ENCODE measurements at regions not wholly inside any gene's neighbourhood (a gene's known extent, or its start where the extent isn't known, plus 50 kb on each side); places are given as distances from the start of the nearest gene placed in this dataset.

DNA sequence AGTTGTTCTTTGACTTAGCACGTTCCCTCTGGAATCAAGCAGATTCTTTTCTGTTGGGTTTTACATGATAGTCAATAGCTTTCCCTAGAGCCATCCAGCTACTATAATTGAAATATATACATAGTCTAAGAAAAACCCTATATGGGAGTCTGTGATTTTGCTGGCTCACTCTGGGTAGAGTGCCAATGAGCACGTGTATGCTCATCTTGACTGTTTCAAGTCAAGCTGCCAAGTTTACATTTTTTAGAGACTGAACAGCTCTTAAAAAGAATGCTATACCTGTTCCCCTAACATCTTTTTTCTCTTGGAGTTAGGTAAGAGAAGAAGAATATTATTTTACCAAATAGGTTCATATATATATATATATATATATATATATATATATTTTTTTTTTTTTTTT is 182.8 kb upstream of the NRIP1 start:
- DNase-seq = no peak

DNA sequence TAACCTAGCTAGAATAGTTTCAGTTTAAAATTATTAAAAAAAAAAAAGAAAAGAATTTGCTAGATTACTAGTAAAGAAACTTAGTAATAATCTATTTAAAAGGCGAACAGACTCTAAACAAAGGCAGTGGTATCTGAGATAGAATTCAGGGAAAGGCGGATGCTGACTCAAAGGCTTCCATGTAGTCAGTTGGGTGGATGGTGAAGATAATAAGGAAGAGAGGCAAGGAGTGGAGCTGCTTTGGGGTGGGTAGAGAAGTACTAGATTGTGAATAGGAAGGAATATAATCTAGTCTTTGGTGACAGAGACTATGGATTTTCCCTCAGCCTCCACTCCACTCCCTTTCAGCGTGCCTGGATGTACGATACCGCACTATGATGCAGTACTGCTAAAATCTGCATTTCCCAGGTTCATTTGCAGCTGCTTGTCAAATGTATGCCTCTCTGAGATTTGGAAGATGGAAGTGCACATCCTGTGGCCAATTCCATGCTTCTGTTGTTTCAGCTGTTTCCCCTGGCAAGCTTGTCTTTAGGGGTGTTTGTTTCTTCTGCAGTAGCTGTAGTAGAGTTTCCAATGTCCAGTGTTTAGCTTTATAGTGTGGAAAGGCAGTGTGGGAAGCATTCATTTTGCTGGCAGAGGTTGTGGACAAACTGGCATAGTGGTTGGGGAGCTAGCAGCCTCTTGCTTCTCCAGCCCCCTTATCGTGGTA is 184.6 kb upstream of the NRIP1 start:
- no peak for DNase-seq

DNA sequence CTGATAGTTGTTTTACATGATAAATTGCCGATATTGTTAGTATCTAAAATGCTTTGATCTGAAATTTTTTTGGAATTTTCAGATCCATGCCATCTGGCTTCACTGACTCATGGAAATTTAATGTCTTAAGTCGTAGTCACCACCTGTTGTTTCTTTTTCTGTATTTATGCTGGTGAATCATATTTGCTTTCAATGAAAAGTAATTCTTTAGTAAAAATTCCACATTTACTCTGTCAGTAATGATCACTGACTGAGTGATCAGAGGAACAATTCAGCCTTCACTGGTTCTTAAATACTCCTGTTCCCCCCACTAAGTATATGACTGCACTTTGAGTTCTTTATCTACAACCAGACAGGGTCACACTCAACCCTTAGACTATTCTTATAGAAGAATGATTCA is 185.6 kb upstream of the NRIP1 start:
- DNase-seq = no peak

DNA sequence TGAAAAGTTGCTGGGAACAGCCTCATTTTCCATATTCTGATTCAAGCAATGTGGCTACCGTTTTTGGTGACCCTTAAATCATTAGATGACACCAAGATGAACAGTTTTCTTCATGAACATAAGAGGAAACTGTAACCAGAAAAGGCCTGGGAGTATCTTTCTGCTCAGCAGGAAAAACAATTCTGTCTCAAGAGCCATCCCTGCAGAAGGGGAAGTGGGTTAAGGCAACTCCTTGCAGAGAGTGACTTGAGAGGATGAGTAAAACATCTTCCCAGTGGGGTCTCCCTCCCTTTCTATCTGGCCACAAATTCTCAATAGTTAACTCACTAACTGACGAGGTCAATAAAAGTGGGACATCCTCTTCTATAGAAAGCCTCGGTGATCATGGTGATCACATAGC is 187.6 kb upstream of the NRIP1 start:
- DNase-seq = no peak

DNA sequence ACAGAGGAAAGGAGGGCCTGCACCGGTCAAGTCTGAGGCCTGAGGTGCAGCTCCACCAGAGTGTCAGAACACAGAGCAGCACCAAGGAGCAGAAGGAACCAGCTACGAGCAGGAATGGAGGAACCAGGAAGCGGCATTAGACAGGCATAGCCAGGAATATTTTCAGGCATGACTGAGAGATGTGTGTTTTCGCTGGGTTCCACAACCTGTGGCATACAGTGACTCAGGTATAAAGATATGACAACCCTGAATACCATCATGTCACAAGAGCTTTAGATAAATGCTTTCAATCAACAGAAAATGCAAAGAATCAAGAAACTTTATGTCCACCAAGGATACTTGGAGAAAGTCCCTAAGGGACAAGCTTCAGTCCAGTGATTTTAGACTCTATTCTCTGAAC is 189.3 kb upstream of the NRIP1 start:
- no peak for DNase-seq

DNA sequence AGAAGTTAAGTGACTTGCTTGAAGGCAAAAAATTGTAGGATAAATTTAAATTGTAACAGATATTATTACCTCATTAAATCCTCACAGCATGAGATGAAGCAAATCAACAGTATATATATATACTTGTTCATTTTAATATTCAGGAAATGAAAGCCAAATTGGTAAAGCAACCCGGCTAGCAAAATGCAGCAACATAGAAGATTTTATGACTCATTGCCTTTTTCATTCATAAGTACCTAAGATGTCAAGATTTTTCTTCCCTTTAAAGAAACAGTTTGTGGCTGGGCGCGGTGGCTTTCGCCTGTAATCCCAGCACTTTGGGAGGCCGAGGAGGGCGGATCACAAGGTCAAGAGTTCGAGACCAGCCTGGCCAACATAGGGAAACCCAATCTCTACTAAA is 190.5 kb upstream of the NRIP1 start:
- no peak for DNase-seq

DNA sequence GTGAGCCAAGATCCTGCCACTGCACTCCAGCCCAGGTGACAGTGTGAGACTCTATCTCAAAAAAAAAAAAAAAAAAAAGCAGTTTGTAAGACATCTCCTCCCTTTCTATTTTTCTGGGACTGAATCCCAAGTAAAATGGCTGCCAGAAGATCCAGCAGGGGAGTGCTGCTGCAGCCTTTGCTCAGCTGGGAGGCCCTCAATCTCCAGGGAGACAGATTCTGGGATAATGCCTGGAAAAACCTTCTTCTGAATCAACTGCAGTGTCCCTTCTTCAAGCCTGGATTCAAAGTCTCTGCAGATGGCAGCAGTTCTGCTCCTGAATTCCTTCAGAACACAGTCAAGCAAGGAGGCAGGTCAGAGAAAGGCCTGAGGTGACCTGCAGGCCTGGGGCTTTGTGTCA is 191.0 kb upstream of the NRIP1 start:
- no peak for DNase-seq

DNA sequence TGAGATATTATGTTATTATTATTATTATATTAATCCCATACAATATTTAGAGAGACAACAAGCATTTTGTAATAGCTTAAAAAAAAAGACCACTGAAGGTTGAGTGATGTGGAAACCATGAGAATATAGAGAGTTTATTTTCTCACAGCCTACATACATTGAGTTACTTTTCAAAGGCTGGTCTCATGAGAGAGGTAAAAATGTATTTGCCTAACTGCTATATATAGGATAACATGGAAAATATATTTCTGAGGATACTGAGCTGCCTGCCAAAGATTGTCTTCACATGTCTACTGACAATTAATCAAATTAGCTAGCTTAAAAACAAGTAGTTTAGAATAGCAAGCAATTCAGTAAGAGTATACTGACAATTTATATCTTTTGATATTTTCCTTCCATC is 192.2 kb upstream of the NRIP1 start:
- DNase-seq = no peak

DNA sequence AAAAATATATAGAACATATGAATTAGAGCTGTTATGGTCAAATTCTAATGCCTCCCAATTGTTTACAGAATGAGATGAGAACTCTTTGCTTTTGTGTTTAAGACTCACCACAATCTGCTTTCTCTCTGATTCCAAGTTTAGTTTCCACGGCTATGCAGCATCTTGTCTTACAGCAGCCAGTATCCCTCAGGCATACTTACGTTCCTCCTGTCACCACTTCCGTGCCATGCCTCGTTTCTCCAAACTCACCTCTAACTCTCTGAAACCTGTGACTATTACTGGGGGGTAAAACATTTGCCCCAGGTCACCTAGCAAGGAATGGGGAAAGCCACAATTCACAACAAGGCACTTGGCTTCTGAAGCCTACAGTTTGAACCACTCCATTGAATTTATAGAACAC is 192.8 kb upstream of the NRIP1 start:
- no peak for DNase-seq

DNA sequence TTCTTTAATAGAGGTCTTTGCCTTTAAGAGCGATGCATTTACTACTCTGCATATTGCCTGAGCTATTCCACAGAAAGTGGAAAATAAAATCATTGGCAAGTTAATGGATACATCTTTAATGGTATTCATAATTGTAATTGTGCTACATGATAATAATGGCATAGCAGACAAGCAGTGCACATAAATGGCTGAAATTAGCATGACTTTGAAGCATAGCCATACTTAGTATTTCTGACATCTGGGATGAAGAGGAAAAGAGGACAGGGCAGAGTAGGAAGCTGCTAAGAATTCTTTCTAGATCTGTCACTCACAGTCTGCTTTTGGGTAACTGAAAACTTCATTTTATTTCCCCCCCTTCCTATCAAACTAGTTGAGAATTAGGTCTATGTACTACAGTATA is 195.0 kb upstream of the NRIP1 start:
- DNase-seq = no peak

DNA sequence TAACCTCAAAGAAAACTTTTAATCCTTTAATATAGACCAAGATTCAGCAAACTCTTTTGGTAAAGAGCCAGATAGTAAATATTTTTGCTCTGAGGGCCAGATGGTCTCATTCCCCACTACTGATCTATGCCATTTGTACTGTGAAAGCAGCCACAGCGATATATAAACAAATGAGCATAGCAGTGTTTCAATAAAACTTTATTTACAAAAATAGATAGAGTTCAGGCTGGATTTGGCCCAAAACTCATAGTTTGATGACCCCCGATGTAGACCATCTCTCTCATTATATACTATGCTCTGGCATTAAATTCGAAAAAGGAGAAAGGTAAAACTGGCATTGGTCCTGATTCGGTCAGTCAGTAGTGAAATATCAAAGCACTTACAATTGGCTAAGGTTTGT is 195.8 kb upstream of the NRIP1 start:
- no peak for DNase-seq

DNA sequence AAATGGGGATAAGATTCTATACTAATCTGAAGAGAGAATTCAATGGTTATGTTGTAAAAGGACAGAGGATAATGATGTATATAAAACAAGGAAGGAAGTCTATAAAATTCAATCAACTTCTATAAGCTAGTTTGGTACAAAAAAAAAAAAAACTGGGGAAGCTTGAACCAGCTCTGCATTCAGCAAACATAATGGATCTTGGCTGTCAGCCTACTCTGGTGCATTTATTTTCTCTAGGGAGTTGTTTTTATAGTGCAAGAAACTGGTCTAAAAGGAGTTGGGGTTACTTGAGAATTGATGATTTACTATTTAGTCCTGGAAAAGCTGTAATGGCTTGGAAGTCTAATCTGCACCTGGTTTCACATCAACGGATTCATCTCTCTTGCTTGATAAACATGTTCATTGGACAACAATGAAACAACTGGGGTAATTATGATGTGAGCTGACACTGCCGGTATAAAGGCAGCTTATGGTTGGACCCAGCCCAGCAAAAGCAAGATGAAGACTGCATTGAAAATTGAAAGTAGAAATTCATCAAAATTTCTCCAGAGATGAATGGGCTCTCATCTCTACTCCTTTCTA is 199.4 kb upstream of the NRIP1 start:
- no peak for DNase-seq

DNA sequence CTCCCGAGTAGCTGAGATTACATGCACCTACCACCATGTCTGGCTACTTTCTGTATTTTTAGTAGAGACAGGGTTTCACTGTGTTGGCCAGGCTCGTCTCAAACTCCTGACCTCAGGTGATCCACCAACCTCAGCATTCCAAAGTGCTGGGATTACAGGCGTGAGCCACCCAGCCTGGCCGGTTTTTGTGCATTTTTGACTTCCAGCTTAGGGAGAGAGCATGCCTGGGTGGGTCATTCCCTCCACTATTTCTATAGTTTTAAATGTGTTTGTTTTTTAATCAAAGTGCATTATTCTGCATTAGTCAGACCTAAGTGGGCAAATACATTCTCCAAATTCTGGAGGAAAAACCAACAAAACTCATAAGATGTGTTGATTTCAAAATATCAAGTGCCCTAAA is 207.4 kb upstream of the NRIP1 start:
- DNase-seq = no peak

DNA sequence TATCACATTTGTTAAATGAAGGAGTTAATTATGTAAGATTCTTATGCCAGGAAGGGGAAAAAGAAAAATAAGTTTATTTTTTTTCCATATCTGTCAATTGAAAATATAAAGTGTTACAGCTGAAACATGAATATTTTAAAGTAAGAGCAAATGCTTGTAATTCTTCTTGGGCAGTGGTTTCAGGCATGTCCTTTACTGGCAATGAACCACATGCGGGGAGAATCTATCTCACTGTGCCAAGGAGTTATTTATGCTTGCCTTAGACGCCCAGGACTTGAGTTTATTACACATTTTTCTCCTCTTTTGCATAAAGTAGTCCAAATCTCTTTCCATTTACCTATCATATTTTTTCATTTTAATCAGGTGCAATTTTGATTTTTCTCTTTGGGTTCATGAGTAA is 207.8 kb upstream of the NRIP1 start:
- DNase-seq = no peak

DNA sequence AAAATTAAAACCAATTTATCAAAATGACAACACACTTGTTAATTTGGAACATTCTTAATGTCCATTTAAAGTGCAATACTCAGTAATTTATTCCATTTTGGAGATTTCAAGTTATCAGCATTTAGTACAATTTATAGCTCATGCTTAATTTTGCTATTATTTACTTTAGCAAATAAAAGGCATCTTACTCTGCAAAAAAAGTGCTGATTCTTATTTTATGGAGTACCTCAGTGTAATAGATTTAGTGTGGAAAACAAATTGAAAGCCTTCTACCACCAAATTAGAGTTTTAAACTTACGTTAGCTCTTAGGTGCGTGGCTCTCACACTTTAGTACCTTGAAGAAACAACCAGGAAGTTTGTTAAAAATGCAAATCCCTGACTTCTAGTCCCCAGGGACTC is 208.4 kb upstream of the NRIP1 start:
- no peak for DNase-seq

DNA sequence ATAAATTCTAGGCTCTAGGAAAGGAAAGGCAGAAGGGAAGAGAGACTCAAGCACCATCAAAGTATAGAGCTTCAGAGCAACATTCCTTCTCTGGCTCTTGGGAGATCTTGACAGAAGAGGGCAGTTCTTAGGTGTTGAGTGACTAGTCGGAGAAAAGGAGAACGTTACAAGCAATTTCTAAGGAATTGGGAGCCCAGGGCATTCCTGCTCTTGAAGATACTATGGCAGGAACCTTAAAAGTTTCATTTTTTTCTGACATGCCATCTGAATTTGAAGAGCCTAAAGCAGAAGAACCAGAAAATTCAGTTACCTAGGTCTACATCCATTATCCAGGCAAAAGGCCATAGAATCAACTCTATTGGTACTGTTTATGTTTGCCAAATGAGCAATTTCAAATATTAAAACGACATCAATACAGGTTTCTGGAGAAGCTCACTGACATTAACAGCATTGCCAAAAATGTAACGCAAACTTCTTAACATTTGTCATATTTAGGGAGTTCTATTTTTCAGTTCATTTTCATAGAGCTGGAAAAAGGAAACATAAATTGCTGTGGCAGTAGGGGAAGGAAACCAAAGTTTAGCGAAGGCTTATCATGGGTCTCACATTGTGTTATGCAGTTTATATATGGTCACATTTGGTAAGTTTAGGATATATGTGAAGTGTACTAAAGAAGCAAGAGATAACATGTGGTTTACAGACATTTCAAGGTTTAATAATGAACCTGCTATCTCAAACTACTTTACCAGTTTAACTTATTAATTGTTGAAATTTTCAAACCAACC is 210.1 kb upstream of the NRIP1 start:
- DNase-seq = no peak

DNA sequence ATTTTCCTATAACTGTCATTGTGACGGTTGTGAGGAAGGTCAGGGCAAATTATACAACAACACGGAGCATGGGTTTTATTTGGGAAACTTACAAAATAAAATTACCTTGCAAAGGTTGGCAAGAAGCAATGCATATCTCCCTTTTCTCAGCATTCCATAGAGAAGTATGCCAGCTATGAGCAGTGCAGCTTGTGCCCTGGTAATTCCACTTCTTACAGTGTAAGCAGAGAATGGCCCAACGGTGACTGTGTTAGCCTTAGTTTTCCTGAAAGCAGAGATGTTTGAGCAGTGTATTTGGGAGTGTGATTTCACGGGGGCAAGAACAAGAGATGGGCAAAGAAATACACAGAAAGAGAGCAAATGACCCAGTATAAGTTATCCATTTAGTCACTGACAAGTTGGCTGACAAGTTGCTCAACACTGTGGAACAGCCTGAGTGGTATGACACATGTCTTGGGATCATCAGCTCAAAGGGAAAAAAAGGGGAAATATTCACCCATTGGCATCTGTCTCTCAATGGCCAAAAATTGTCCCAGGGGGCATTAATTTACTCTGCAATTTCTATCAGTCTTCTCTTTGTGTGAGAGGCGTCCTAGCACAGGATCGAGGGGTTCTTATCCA is 210.9 kb upstream of the NRIP1 start:
- no peak for DNase-seq

DNA sequence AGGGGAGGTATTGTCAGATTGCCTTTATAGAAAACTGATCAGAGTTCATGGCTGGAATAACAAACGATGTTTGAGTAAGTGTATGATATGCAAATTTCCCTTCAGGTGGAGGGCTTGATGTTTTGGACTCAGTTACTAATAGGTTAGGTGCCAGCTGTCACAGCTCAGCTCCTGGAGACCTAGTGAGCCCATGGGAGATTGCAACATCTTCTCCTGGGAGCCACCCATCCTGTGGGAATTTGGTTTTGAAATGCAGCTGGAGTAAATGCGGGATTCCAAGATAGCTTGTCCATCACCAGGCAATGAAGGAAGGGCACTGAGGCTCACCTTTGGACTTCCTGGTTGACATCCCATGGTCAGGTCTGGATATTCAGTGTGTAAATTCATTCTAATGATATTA is 211.4 kb upstream of the NRIP1 start:
- DNase-seq = no peak

DNA sequence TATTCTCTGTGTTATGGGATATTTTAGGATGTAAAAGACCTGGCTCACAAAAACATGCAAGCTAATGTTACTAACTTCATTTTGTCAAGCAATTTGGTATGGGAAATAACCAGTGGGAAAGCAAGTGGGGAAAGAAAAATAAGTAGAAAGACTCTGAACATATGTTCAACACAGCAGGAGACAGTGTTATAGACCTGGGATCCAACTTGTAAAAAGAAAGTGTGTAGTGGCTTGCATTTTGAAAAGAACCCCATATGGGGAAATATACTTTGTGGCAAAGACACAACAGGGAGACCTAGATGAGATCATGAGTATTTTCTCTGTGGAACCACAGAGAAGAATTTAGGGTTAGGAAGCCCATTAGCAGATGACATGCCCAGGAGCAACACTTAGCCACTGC is 212.7 kb upstream of the NRIP1 start:
- no peak for DNase-seq

DNA sequence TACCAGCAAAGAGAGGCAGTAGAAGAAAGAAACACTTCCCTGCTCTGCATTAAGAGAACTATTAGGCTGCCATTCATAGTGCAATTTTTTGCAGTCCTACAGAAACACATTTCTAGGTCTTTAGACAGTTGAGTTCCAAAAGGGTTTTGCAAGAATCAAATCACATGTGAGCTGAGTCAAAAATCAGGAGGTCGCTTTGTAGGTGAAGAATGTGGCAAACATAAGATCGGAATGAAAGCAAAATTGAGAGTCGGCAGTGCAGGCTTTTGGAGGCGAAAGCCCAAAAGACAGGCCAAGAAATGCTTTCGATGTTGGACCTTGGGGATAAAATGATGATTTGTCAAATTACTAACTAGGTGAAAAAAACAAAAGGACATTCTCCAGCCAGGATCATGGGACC is 213.5 kb upstream of the NRIP1 start:
- DNase-seq = no peak

DNA sequence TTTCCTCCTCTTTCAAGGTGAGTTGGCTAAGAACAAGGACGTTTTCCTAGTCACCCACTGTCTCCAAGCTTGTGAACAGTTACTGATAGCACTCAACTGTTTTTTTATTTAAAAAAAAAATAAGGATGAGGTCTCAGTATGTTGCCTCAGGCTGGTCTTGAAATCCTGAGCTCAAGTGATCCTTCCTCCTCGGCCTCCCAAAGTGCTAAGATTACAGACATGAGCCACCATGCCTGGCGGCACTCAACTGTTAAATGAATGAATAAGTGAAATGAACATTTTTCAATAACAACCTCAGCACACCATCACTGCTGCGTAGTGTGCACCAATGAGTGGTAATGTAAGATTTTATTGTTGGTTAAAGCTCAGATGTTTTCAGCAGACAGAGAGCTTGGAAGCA is 214.1 kb upstream of the NRIP1 start:
- DNase-seq = no peak

DNA sequence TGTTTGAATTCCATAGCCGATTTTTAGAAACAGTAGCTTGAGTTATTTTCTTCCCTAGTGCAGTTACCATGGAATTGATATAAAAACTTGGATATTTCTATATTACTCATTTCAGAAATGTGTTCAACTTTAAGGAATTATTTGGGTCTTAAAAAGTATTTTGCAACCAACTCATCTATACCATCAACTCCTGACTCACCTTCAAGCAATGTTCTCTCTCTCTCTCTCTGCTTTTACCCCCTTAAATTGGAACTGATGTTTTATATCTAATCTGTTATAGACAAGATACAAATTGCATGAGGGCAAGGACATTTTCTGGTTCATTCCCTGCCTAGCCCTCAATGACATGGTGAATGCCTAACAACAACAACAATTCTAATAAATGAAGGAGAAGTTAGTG is 214.7 kb upstream of the NRIP1 start:
- DNase-seq = no peak

DNA sequence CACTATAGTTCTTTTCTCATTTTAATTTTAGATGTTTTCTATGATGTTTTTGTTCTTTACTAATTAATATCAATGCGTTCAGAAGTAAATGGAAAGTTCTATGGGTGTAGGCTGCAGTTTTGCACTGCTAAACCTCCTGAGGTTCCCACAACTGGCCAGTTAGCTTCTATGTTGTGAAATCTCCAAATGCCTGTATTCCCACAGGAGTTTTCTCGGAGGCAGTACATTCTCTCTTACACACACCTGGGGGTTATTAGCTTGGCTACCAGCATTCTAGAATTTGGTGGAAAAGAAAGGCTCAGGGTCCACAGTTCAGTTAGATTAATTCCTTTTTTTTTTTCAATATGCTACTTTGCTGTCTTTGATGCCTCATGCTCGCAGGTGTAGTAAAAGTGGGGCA is 216.9 kb upstream of the NRIP1 start:
- DNase-seq = no peak

DNA sequence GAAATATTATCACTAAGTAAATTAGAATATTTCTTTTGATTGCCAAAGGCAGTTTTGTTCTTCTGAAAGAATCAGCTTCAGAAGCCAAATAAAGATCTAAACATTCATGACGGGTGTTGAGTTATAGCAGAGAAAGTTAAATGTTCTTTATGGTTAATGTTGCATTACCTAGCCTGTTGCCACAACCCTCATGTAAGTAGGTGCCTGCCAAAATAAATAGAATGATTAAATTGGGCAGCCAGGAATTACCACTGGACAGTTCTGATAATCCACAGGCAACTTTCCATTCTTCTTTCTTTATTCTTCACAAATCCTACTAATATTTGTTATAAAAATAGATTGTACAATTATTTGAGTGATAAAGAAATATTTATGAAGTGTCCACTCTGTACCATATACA is 217.9 kb upstream of the NRIP1 start:
- no peak for DNase-seq

All from activated CD8-positive, alpha-beta memory T cell treated with anti-CD3 and anti-CD28 coated beads, Interleukin-2, amount 50 U/mL, for 4 hours (primary cell).